ENCODE measurements at regions not wholly inside any gene's neighbourhood (a gene's known extent, or its start where the extent isn't known, plus 50 kb on each side); places are given as distances from the start of the nearest gene placed in this dataset.
A peak's percentile ranks its signal among the peaks of the same experiment; 100 is the strongest.

GRCh38 chr13:74036373-74036772 lies 97.8 kb downstream of the KLF12 start:
- peak; percentile 79 to 83 for DNase-seq

DNA sequence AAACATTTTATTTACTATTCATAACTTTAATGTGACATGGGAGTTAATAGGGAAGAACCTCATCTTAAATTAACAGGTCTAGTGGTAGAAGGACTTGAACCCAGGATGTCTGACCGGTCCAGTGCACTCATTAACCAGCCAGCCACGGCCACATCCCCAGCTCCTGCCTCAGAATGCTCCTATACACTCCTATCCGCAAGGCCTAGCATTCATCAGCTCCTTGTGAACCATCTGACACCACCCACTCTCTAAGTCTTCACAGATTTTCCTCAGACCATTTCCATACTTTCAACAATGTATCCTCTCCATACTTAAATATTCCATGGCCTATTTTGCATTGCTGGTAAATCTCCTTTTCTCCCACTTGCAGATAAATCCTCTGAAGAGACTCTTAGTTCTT lies 98.3 kb downstream of the KLF12 start:
- TF ChIP-seq, protein P1, sequence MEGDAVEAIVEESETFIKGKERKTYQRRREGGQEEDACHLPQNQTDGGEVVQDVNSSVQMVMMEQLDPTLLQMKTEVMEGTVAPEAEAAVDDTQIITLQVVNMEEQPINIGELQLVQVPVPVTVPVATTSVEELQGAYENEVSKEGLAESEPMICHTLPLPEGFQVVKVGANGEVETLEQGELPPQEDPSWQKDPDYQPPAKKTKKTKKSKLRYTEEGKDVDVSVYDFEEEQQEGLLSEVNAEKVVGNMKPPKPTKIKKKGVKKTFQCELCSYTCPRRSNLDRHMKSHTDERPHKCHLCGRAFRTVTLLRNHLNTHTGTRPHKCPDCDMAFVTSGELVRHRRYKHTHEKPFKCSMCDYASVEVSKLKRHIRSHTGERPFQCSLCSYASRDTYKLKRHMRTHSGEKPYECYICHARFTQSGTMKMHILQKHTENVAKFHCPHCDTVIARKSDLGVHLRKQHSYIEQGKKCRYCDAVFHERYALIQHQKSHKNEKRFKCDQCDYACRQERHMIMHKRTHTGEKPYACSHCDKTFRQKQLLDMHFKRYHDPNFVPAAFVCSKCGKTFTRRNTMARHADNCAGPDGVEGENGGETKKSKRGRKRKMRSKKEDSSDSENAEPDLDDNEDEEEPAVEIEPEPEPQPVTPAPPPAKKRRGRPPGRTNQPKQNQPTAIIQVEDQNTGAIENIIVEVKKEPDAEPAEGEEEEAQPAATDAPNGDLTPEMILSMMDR (IDR thresholded peaks at IDR 0.05; ENCODE audit: insufficient read depth in 1 of 2, low read depth in 1 of 2, low read length in 1 of 2, severe bottlenecking in 1 of 2, unreplicated experiment in 1 of 2): no peak
- POLR2A ChIA-PET: no interaction called here
- no peaks in the 10 kb centered on the region for H3K27me3 ChIP-seq (replicated peaks; ENCODE audit: control insufficient read depth, insufficient read depth, low read length)
- no peak for DNase-seq
- intact Hi-C loops (cut with micrococcal nuclease; ENCODE audit: unreplicated experiment): loop anchor here (1.0 kb wide), 1 partner anchor 11 kb away; no protein-coding TSS in a partner anchor
- Mint-ChIP-seq H3K4me1 (ENCODE audit: low read depth, unreplicated experiment) (peaks cover 22% of the 10 kb centered on the region), H3K9me3 (ENCODE audit: unreplicated experiment) (no peaks in the 10 kb centered on the region), H3K27me3 (ENCODE audit: insufficient read depth, unreplicated experiment) (no peaks in the 10 kb centered on the region), H3K36me3 (ENCODE audit: insufficient read depth, unreplicated experiment) (peaks cover 6% of the 10 kb centered on the region), H3K27ac (ENCODE audit: unreplicated experiment) (peak overlapping the region; percentile 88), H3K4me3 (ENCODE audit: unreplicated experiment) (peak overlapping the region; percentile 57)
- no peaks in the 10 kb centered on the region for H3K9me3 ChIP-seq
- no peaks in the 10 kb centered on the region for H3K36me3 ChIP-seq (ENCODE audit: control insufficient read depth, insufficient read depth, low read length)
- no peak overlapping the region for H3K4me3 ChIP-seq (ENCODE audit: low read depth, low read length)
- CTCF ChIA-PET: no interaction called here
- peaks cover 29% of the 10 kb centered on the region for H3K4me1 ChIP-seq
- no TSS peak for BruUV-seq (replicated peaks)

More at GRCh38 chr13:74036373-74036772, 97.8 kb downstream of the KLF12 start:
- CTCF ChIA-PET: interaction anchor here (0.7 kb wide), 1 partner anchor 47 kb away, joined by 4 read pairs; no protein-coding TSS in a partner anchor
- TF ChIP-seq, protein P1 (IDR thresholded peaks at IDR 0.05; ENCODE audit: insufficient read depth in 1 of 2, low read depth in 1 of 2, low read length in 1 of 2, severe bottlenecking in 1 of 2, unreplicated experiment in 1 of 2): no peak
- Mint-ChIP-seq H3K9me3 (ENCODE audit: unreplicated experiment) (no peaks in the 10 kb centered on the region), H3K36me3 (ENCODE audit: insufficient read depth, unreplicated experiment) (peaks cover 6% of the 10 kb centered on the region), H3K4me1 (ENCODE audit: low read depth, unreplicated experiment) (peaks cover 22% of the 10 kb centered on the region), H3K4me3 (ENCODE audit: unreplicated experiment) (peak overlapping the region; percentile 57), H3K27ac (ENCODE audit: unreplicated experiment) (peak overlapping the region; percentile 88), H3K27me3 (ENCODE audit: insufficient read depth, unreplicated experiment) (no peaks in the 10 kb centered on the region)
- H3K4me3 ChIP-seq (ENCODE audit: low read depth, low read length): no peak overlapping the region
- POLR2A ChIA-PET: no interaction called here
- no peaks in the 10 kb centered on the region for H3K27me3 ChIP-seq (replicated peaks; ENCODE audit: control insufficient read depth, insufficient read depth, low read length)
- H3K36me3 ChIP-seq (ENCODE audit: control insufficient read depth, insufficient read depth, low read length): no peaks in the 10 kb centered on the region
- no TSS peak for BruUV-seq (replicated peaks)
- H3K4me1 ChIP-seq: peaks cover 26% of the 10 kb centered on the region
- H3K9me3 ChIP-seq: no peaks in the 10 kb centered on the region
- intact Hi-C loops (cut with micrococcal nuclease; ENCODE audit: unreplicated experiment): loop anchor here (1.0 kb wide), 1 partner anchor 11 kb away; no protein-coding TSS in a partner anchor

DNA sequence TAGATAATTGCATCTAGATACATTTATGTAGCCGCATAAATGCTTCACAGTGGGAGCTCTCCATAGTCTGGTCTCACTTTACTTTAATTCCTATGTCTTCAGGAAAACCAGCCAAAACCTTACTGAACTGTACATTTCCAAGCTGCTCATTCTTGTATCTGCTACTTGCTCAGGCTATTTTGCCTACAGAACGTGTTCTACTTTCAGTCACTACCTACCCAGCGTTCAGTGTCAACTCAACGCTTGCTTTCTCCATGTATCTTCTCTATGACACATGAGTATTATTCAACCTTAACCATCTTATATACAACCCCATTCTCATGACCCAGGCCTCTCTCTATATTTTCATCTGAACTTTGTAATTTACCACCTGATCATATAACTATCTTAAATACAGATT lies 101.9 kb downstream of the KLF12 start:
- H3K27me3 ChIP-seq (replicated peaks; ENCODE audit: control insufficient read depth, insufficient read depth, low read length): no peaks in the 10 kb centered on the region
- H3K4me1 ChIP-seq: peaks cover 53% of the 10 kb centered on the region
- Mint-ChIP-seq H3K4me3 (ENCODE audit: unreplicated experiment) (no peak overlapping the region), H3K36me3 (ENCODE audit: insufficient read depth, unreplicated experiment) (peaks cover 6% of the 10 kb centered on the region), H3K27ac (ENCODE audit: unreplicated experiment) (no peak overlapping the region), H3K4me1 (ENCODE audit: low read depth, unreplicated experiment) (peaks cover 37% of the 10 kb centered on the region), H3K9me3 (ENCODE audit: unreplicated experiment) (no peaks in the 10 kb centered on the region), H3K27me3 (ENCODE audit: insufficient read depth, unreplicated experiment) (no peaks in the 10 kb centered on the region)
- BruUV-seq (replicated peaks): no TSS peak
- no peaks in the 10 kb centered on the region for H3K9me3 ChIP-seq
- TF ChIP-seq, protein P1 (IDR thresholded peaks at IDR 0.05; ENCODE audit: insufficient read depth in 1 of 2, low read depth in 1 of 2, low read length in 1 of 2, severe bottlenecking in 1 of 2, unreplicated experiment in 1 of 2): no peak
- no peaks in the 10 kb centered on the region for H3K36me3 ChIP-seq (ENCODE audit: control insufficient read depth, insufficient read depth, low read length)
- no peak for DNase-seq
- no peak overlapping the region for H3K4me3 ChIP-seq (ENCODE audit: low read depth, low read length)
- intact Hi-C loops (cut with micrococcal nuclease; ENCODE audit: unreplicated experiment): no loop called here
- POLR2A ChIA-PET: no interaction called here
- CTCF ChIA-PET: no interaction called here

Measured in Caco-2 (cell line).